Body of pancreas (tissue), 4 donors: ENCODE measurements at regions not wholly inside any gene's neighbourhood (a gene's known extent, or its start where the extent isn't known, plus 50 kb on each side); places are given as distances from the start of the nearest gene placed in this dataset.

ENCODE experiments used
- POLR2A ChIP-seq, 3 donors: fragments of 450-650 bp; IDR thresholded peaks; one replicate each; pipeline ENCODE4 v1.6.1; 2016; ENCODE audit warnings: antibody characterized with exemption in 3 of 3, mild to moderate bottlenecking in 2 of 3
- TF ChIP-seq, protein P1 (sequence below), 7 experiments: fragments of 450-650 bp in 4 of 7; fragments of 200-600 bp in 3 of 7; sonication (generic) in 3 of 7; IDR thresholded peaks; one replicate each; pipeline ENCODE4 v1.5.1; 2016 to 2019; ENCODE audit warnings: antibody characterized with exemption in 7 of 7

DNA sequence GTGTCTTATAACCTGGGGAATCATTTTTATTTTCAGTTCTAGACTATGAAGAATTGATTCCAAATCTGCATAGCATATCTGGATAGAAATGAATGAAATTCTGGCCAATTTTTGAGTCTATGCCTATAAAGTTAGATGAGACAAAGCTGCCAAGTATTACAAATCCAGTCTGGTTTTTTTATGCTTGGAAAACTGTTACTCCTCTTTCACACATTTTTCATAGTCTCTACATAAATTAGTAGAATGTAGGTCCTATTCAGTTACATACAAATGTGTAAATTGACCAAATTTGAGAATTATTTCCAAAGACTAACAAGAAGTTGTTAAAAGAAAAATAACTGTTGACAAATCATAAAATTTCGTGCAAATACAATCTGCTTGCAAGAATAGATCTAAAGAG, 1505.2 kb downstream of the AMY1C start:
- no peak for TF ChIP-seq POLR2A (IDR thresholded peaks at IDR 0.05)
- TF ChIP-seq, protein P1, sequence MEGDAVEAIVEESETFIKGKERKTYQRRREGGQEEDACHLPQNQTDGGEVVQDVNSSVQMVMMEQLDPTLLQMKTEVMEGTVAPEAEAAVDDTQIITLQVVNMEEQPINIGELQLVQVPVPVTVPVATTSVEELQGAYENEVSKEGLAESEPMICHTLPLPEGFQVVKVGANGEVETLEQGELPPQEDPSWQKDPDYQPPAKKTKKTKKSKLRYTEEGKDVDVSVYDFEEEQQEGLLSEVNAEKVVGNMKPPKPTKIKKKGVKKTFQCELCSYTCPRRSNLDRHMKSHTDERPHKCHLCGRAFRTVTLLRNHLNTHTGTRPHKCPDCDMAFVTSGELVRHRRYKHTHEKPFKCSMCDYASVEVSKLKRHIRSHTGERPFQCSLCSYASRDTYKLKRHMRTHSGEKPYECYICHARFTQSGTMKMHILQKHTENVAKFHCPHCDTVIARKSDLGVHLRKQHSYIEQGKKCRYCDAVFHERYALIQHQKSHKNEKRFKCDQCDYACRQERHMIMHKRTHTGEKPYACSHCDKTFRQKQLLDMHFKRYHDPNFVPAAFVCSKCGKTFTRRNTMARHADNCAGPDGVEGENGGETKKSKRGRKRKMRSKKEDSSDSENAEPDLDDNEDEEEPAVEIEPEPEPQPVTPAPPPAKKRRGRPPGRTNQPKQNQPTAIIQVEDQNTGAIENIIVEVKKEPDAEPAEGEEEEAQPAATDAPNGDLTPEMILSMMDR (IDR thresholded peaks at IDR 0.05), result no peak
